Natural killer cell (primary cell): ENCODE measurements at regions not wholly inside any gene's neighbourhood (a gene's known extent, or its start where the extent isn't known, plus 50 kb on each side); places are given as distances from the start of the nearest gene placed in this dataset.

Experiments used
- ATAC-seq, 3 donors: fragments of 150-1000 bp in 2 of 3; fragments of 200-7000 bp in 1 of 3; cut with Tn5 transposase; 1 replicate in 1 of 3; 2 replicates in 2 of 3; pipeline ENCODE4 v1.10.0; 2021; ENCODE audit warnings: mild to moderate bottlenecking in 2 of 3, moderate library complexity in 2 of 3
- DNase-seq, 2 donors: peaks; one replicate each; pipeline versions ENCODE4 v3.0.0 to v3.0.0-alpha.2; 2013 to 2021; ENCODE audit warnings: mixed read lengths in 1 of 2
- H3K27ac ChIP-seq: one replicate; pipeline ENCODE4 v1.5.1; 2013; ENCODE audit warnings: mild to moderate bottlenecking, low read length
- H3K27me3 ChIP-seq: one replicate; pipeline ENCODE4 v1.6.1; 2013; ENCODE audit warnings: low read length; ENCODE audit not compliant: control insufficient read depth, insufficient read depth
- H3K36me3 ChIP-seq: one replicate; pipeline ENCODE4 v1.6.1; 2013; ENCODE audit warnings: low read length; ENCODE audit not compliant: control insufficient read depth, insufficient read depth
- H3K4me1 ChIP-seq: one replicate; pipeline ENCODE4 v1.6.1; 2013; ENCODE audit warnings: low read length; ENCODE audit not compliant: control insufficient read depth, insufficient read depth
- H3K4me3 ChIP-seq: one replicate; pipeline ENCODE4 v1.5.1; 2013; ENCODE audit warnings: low read length
- H3K9me3 ChIP-seq: one replicate; pipeline ENCODE4 v1.6.1; 2013; ENCODE audit warnings: low read length; ENCODE audit not compliant: control insufficient read depth, insufficient read depth
- H3K27ac Mint-ChIP-seq, 2 donors: one replicate each; pipeline ENCODE4 v1.8.0; 2022; ENCODE audit warnings: mild to moderate bottlenecking in 2 of 2, mixed read lengths in 2 of 2, moderate library complexity in 1 of 2
- H3K27me3 Mint-ChIP-seq, 2 donors: one replicate each; pipeline ENCODE4 v1.8.0; 2022; ENCODE audit warnings: low read depth in 2 of 2, mixed read lengths in 2 of 2
- H3K36me3 Mint-ChIP-seq: one replicate; pipeline ENCODE4 v1.8.0; 2022; ENCODE audit warnings: mixed read lengths
- H3K4me1 Mint-ChIP-seq, 2 donors: one replicate each; pipeline ENCODE4 v1.8.0; 2022; ENCODE audit warnings: mixed read lengths in 2 of 2
- H3K4me3 Mint-ChIP-seq: one replicate; pipeline ENCODE4 v1.8.0; 2022; ENCODE audit warnings: mild to moderate bottlenecking, moderate library complexity, mixed read lengths
- H3K9me3 Mint-ChIP-seq, 2 donors: one replicate each; pipeline ENCODE4 v1.8.0; 2022; ENCODE audit warnings: mixed read lengths in 2 of 2
- WGBS: methylation state at CpG from one replicate; pipeline ENCODE4 v1.1.7; 2013; ENCODE audit warnings: missing lambda C conversion rate; ENCODE audit not compliant: insufficient coverage; 5-methylcytosine and 5-hydroxymethylcytosine counted together
- intact Hi-C: fragments of 100-400 bp; cut with micrococcal nuclease; formaldehyde crosslinking; loops from one replicate; pipeline ENCODE4 v1.14.2; 2022
- TF ChIP-seq, protein P1 (sequence below): fragments of 200-600 bp; IDR thresholded peaks from one replicate; pipeline ENCODE4 v1.8.0; 2022; ENCODE audit warnings: antibody characterized with exemption

GRCh38 chr14:48890333-48890732 is 695.8 kb downstream of the RPS29 start:
- WGBS, result 86% methylated on average over 1 of the region's 1 CpG
- Mint-ChIP-seq H3K36me3 (no peaks in the 10 kb centered on the region), H3K9me3 (peaks cover 2 to 3% of the 10 kb centered on the region in 2 donors), H3K4me1 (no peaks in the 10 kb centered on the region), H3K27me3 (no peaks in the 10 kb centered on the region), H3K4me3 (no peak overlapping the region), H3K27ac (no peak overlapping the region)
- H3K4me3 ChIP-seq, result no peak overlapping the region
- no peaks in the 10 kb centered on the region for H3K36me3 ChIP-seq
- DNase-seq, result no peak
- no peak overlapping the region for H3K27ac ChIP-seq
- no peaks in the 10 kb centered on the region for H3K4me1 ChIP-seq
- H3K9me3 ChIP-seq, result no peaks in the 10 kb centered on the region
- intact Hi-C loops, result no loop called here
- TF ChIP-seq, protein P1, sequence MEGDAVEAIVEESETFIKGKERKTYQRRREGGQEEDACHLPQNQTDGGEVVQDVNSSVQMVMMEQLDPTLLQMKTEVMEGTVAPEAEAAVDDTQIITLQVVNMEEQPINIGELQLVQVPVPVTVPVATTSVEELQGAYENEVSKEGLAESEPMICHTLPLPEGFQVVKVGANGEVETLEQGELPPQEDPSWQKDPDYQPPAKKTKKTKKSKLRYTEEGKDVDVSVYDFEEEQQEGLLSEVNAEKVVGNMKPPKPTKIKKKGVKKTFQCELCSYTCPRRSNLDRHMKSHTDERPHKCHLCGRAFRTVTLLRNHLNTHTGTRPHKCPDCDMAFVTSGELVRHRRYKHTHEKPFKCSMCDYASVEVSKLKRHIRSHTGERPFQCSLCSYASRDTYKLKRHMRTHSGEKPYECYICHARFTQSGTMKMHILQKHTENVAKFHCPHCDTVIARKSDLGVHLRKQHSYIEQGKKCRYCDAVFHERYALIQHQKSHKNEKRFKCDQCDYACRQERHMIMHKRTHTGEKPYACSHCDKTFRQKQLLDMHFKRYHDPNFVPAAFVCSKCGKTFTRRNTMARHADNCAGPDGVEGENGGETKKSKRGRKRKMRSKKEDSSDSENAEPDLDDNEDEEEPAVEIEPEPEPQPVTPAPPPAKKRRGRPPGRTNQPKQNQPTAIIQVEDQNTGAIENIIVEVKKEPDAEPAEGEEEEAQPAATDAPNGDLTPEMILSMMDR, result no peak
- ATAC-seq, result no peak
- no peaks in the 10 kb centered on the region for H3K27me3 ChIP-seq

GRCh38 chr14:48876806-48877340 is 709.3 kb downstream of the RPS29 start:
- Histone ChIP-seq H3K36me3 (no peaks in the 10 kb centered on the region), H3K27me3 (no peaks in the 10 kb centered on the region), H3K9me3 (no peaks in the 10 kb centered on the region), H3K27ac (no peak overlapping the region), H3K4me3 (no peak overlapping the region), H3K4me1 (no peaks in the 10 kb centered on the region)
- WGBS, result 38% methylated on average over 1 of the region's 1 CpG
- no peak for DNase-seq
- Mint-ChIP-seq H3K36me3 (no peaks in the 10 kb centered on the region), H3K9me3 (peaks cover 2 to 3% of the 10 kb centered on the region in 2 donors), H3K27ac (no peak overlapping the region), H3K4me1 (no peaks in the 10 kb centered on the region), H3K4me3 (no peak overlapping the region), H3K27me3 (no peaks in the 10 kb centered on the region)
- no peak for ATAC-seq
- TF ChIP-seq, protein P1, result no peak
- intact Hi-C loops, result no loop called here

GRCh38 chr14:48874711-48875110 is 711.5 kb downstream of the RPS29 start:
- Mint-ChIP-seq H3K4me3 (no peak overlapping the region), H3K36me3 (no peaks in the 10 kb centered on the region), H3K4me1 (no peaks in the 10 kb centered on the region), H3K27ac (no peak overlapping the region), H3K27me3 (no peaks in the 10 kb centered on the region), H3K9me3 (peaks cover 0 to 3% of the 10 kb centered on the region in 2 donors)
- Histone ChIP-seq H3K27me3 (no peaks in the 10 kb centered on the region), H3K36me3 (no peaks in the 10 kb centered on the region), H3K9me3 (no peaks in the 10 kb centered on the region), H3K4me3 (no peak overlapping the region), H3K27ac (no peak overlapping the region), H3K4me1 (no peaks in the 10 kb centered on the region)
- no peak for DNase-seq
- ATAC-seq, result no peak
- intact Hi-C loops, result no loop called here
- TF ChIP-seq, protein P1, result no peak
- 92% methylated on average over 2 of the region's 2 CpGs for WGBS

DNA sequence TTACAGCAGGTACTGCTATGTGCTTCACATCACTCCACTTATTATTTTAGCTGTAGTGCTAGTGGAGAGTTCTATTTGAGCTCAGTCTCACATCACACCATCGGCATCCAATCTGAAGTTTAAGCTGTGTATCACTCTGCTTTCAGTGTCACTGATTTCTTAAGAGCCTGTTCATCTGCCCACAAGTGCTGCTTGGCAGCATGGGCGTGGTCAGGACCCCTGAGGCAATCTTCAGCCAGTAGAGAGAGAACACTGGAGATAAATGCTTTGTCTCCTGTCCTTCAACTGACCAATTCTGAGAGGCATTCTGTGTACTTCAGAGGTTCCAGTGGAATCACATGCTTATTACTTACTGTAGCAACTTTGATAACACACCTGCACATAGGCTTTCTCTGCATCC is 728.8 kb downstream of the RPS29 start:
- WGBS, result 75% methylated on average over 2 of the region's 2 CpGs
- Histone ChIP-seq H3K36me3 (no peaks in the 10 kb centered on the region), H3K27me3 (no peaks in the 10 kb centered on the region), H3K4me1 (no peaks in the 10 kb centered on the region), H3K27ac (no peak overlapping the region), H3K4me3 (no peak overlapping the region), H3K9me3 (no peaks in the 10 kb centered on the region)
- no peaks in the 10 kb centered on the region for H3K27me3 Mint-ChIP-seq
- H3K27ac Mint-ChIP-seq, result no peak overlapping the region
- intact Hi-C loops, result no loop called here
- peaks cover 2 to 5% of the 10 kb centered on the region in 2 donors for H3K9me3 Mint-ChIP-seq
- TF ChIP-seq, protein P1, result no peak
- DNase-seq, result no peak
- no peaks in the 10 kb centered on the region for H3K36me3 Mint-ChIP-seq
- no peak overlapping the region for H3K4me3 Mint-ChIP-seq
- no peaks in the 10 kb centered on the region for H3K4me1 Mint-ChIP-seq
- no peak for ATAC-seq
